SK-N-MC (cell line): ENCODE measurements at regions not wholly inside any gene's neighbourhood (a gene's known extent, or its start where the extent isn't known, plus 50 kb on each side); places are given as distances from the start of the nearest gene placed in this dataset.

Source experiments
- EZH2 ChIP-seq: fragments of 200-600 bp; sonication (generic); IDR thresholded peaks from one replicate; pipeline ENCODE4 v1.6.1; 2017; ENCODE audit warnings: antibody characterized with exemption
- FOXP2 ChIP-seq: optimal IDR thresholded peaks from 2 replicates; pipeline ENCODE3; 2011; ENCODE audit warnings: mild to moderate bottlenecking, moderate library complexity; ENCODE audit not compliant: insufficient read depth; ENCODE audit errors: extremely low read length, control extremely low read depth
- POLR2AphosphoS5 ChIP-seq: IDR thresholded peaks from 2 replicates; pipeline ENCODE4 v1.6.1; 2012; ENCODE audit warnings: mild to moderate bottlenecking, low read depth, low read length, borderline replicate concordance

DNA sequence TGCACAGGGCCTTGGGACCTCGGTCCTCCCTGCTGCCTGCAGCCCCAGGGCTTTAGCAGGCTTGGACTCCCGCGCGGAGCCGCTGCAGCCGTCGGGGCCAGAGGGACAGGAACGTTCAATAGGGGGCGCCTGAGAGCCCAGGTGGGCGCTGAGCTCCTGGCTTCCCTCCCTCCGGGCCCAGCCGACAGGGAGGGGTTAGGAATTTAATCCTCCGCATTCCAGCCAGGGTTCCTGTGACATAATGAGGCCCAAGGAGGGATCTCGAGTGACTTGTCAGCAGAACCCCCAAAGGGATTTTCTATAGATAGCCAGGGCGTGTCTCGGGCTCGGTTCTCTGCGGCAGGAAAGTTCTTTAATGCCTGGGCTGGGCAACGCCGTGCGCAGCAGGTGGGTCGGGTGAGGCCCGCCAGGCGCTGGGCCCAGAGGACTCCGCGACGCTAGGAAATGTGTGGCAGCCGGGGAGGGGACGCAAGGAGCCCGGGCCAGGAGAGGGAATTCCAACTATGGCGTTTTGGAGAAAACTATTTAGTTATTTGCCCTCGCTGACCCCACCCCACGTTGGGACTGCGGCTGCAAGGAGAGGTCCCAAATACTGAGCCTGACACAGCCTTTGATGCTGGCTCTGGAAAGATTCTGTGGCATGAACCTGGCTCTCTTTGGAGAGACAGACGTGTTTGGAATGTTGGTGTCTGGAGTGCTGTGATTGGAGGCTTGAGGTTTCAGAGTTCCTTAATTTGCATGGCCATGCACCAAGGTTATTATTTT is 285.2 kb upstream of the GATB start:
- no peak for TF ChIP-seq POLR2AphosphoS5
- TF ChIP-seq FOXP2 = no peak
- no peak for TF ChIP-seq EZH2
